ENCODE measurements at regions not wholly inside any gene's neighbourhood (a gene's known extent, or its start where the extent isn't known, plus 50 kb on each side); places are given as distances from the start of the nearest gene placed in this dataset.

DNA sequence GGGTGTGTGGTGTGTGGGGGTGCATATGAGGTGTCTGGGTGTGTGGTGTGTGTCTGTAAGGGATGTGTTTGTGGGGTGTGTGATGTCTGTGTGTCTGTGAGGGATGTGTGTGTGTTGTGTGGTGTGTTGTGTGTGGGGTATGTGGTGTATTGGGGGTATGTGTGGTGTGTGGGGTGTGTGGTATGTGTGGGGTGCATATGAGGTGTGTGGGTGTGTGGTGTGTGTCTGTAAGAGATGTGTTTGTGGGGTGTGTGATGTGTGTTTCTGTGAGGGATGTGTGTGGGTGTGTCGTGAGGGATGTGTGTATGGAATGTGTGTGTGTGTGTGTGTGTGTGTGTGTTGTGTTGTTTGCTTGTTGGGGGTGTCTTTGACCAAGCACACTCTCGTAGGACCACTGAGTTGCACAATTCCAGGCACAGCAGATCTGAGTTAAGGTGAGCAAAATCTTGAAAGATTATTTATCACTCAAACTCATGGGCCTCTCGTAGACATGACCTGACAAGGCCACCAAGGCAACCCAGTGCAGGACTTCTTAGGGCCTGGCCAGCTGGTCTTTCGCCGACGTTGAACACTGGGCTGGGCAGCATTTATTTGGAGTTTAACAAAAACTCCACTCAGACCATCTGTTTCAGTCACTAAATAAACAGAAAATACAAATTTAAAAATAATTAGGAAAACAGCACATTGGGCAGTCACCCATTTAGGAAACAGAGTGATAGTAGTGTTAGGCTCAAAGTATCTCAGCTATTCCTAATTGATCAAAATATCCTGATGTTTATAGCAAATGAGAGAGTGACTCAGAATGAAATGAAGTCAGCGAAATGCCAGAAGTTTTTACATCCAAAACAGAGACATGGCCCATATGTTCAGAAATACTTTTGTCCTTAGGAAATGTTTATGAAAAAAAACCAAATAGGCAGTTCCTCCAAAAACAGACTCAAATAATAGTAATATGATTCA lies 301.1 kb downstream of the FGF9 start:
- TF ChIP-seq, protein P1, sequence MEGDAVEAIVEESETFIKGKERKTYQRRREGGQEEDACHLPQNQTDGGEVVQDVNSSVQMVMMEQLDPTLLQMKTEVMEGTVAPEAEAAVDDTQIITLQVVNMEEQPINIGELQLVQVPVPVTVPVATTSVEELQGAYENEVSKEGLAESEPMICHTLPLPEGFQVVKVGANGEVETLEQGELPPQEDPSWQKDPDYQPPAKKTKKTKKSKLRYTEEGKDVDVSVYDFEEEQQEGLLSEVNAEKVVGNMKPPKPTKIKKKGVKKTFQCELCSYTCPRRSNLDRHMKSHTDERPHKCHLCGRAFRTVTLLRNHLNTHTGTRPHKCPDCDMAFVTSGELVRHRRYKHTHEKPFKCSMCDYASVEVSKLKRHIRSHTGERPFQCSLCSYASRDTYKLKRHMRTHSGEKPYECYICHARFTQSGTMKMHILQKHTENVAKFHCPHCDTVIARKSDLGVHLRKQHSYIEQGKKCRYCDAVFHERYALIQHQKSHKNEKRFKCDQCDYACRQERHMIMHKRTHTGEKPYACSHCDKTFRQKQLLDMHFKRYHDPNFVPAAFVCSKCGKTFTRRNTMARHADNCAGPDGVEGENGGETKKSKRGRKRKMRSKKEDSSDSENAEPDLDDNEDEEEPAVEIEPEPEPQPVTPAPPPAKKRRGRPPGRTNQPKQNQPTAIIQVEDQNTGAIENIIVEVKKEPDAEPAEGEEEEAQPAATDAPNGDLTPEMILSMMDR (IDR thresholded peaks at IDR 0.05; ENCODE audit: partially characterized antibody, unreplicated experiment), result no peak
- H3K4me1 Mint-ChIP-seq (ENCODE audit: low read depth, unreplicated experiment), result peaks cover 14% of the 10 kb centered on the region
- DNase-seq, result no peak
- no peaks in the 10 kb centered on the region for H3K36me3 Mint-ChIP-seq (ENCODE audit: unreplicated experiment)
- H3K4me3 Mint-ChIP-seq (ENCODE audit: unreplicated experiment), result no peak overlapping the region
- H3K27me3 Mint-ChIP-seq (ENCODE audit: unreplicated experiment), result no peaks in the 10 kb centered on the region
- peaks cover 7% of the 10 kb centered on the region for H3K9me3 Mint-ChIP-seq (ENCODE audit: unreplicated experiment)
- H3K27ac Mint-ChIP-seq (ENCODE audit: unreplicated experiment), result no peak overlapping the region

GRCh38 chr13:21973437-21974125 lies 302.7 kb downstream of the FGF9 start:
- Mint-ChIP-seq H3K4me1 (ENCODE audit: low read depth, unreplicated experiment) (peaks cover 5% of the 10 kb centered on the region), H3K27me3 (ENCODE audit: unreplicated experiment) (peaks cover under 1% of the 10 kb centered on the region), H3K9me3 (ENCODE audit: unreplicated experiment) (peaks cover 4% of the 10 kb centered on the region), H3K36me3 (ENCODE audit: unreplicated experiment) (no peaks in the 10 kb centered on the region), H3K4me3 (ENCODE audit: unreplicated experiment) (no peak overlapping the region), H3K27ac (ENCODE audit: unreplicated experiment) (no peak overlapping the region)
- no peak for DNase-seq
- TF ChIP-seq, protein P1 (IDR thresholded peaks at IDR 0.05; ENCODE audit: partially characterized antibody, unreplicated experiment), result no peak

DNA sequence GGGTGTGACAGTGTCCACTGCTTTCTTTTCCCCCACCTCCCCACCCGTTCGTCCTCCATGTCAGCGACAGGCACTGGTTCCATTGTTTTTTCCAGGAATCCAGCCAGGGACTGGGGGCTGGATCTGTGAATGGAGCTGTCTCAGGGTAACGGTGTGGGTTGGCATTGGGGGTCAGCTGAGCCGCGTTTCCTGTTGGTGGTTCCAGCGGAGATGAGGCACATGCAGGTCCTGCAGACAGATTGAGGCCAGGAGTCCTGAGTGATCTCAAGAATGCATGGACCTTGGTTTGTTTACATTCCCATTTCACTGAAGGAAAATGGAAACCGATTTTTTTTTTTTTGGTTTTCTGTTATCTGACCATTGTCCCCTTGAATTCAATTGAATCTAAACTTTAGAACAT lies 303.9 kb downstream of the FGF9 start:
- H3K4me1 Mint-ChIP-seq (ENCODE audit: low read depth, unreplicated experiment), result peaks cover 5% of the 10 kb centered on the region
- no peak overlapping the region for H3K4me3 Mint-ChIP-seq (ENCODE audit: unreplicated experiment)
- H3K36me3 Mint-ChIP-seq (ENCODE audit: unreplicated experiment), result no peaks in the 10 kb centered on the region
- TF ChIP-seq, protein P1 (IDR thresholded peaks at IDR 0.05; ENCODE audit: partially characterized antibody, unreplicated experiment), result no peak
- H3K9me3 Mint-ChIP-seq (ENCODE audit: unreplicated experiment), result peaks cover 1% of the 10 kb centered on the region
- no peak overlapping the region for H3K27ac Mint-ChIP-seq (ENCODE audit: unreplicated experiment)
- no peak for DNase-seq
- H3K27me3 Mint-ChIP-seq (ENCODE audit: unreplicated experiment), result peaks cover 2% of the 10 kb centered on the region

GRCh38 chr13:21976159-21976558 lies 305.3 kb downstream of the FGF9 start:
- H3K9me3 Mint-ChIP-seq (ENCODE audit: unreplicated experiment), result peaks cover 4% of the 10 kb centered on the region
- TF ChIP-seq, protein P1 (IDR thresholded peaks at IDR 0.05; ENCODE audit: partially characterized antibody, unreplicated experiment), result no peak
- DNase-seq, result no peak
- H3K27ac Mint-ChIP-seq (ENCODE audit: unreplicated experiment), result no peak overlapping the region
- no peak overlapping the region for H3K4me3 Mint-ChIP-seq (ENCODE audit: unreplicated experiment)
- no peaks in the 10 kb centered on the region for H3K36me3 Mint-ChIP-seq (ENCODE audit: unreplicated experiment)
- peaks cover 16% of the 10 kb centered on the region for H3K4me1 Mint-ChIP-seq (ENCODE audit: low read depth, unreplicated experiment)
- peaks cover 6% of the 10 kb centered on the region for H3K27me3 Mint-ChIP-seq (ENCODE audit: unreplicated experiment)

All from glutamatergic neuron (in vitro differentiated cells).